GM18499 (cell line): ENCODE measurements at regions not wholly inside any gene's neighbourhood (a gene's known extent, or its start where the extent isn't known, plus 50 kb on each side); places are given as distances from the start of the nearest gene placed in this dataset.

Source experiments
- ATAC-seq: cut with Tn5 transposase; IDR thresholded peaks from one replicate; pipeline ENCODE4 v1.9.1; 2021; ENCODE audit warnings: moderate number of reproducible peaks; ENCODE audit not compliant: insufficient read depth, unreplicated experiment

GRCh38 chr17:12514596-12514995 lies 151.1 kb upstream of the MYOCD start:
- no peak for ATAC-seq

GRCh38 chr17:12519956-12520594 lies 145.6 kb upstream of the MYOCD start:
- no peak for ATAC-seq

GRCh38 chr17:12521416-12521815 lies 144.3 kb upstream of the MYOCD start:
- no peak for ATAC-seq

- no peak for ATAC-seq
Observed at GRCh38 chr17:12522336-12522735, 143.4 kb upstream of the MYOCD start.

- no peak for ATAC-seq
Observed at GRCh38 chr17:12522743-12523183, 142.9 kb upstream of the MYOCD start.

GRCh38 chr17:12523244-12523643 lies 142.4 kb upstream of the MYOCD start:
- ATAC-seq, result no peak

GRCh38 chr17:12528036-12528435 lies 137.7 kb upstream of the MYOCD start:
- no peak for ATAC-seq

GRCh38 chr17:12530161-12530560 lies 135.5 kb upstream of the MYOCD start:
- ATAC-seq, result no peak

GRCh38 chr17:12536021-12536420 lies 129.7 kb upstream of the MYOCD start:
- ATAC-seq, result no peak

- ATAC-seq, result no peak
Observed at GRCh38 chr17:12536472-12536871, 129.2 kb upstream of the MYOCD start.

GRCh38 chr17:12537436-12537835 lies 128.3 kb upstream of the MYOCD start:
- ATAC-seq, result no peak

GRCh38 chr17:12538003-12538402 lies 127.7 kb upstream of the MYOCD start:
- no peak for ATAC-seq

- ATAC-seq, result peak; percentile 73
Observed at GRCh38 chr17:12545877-12546513, 119.7 kb upstream of the MYOCD start.

GRCh38 chr17:12546983-12547382 lies 118.7 kb upstream of the MYOCD start:
- no peak for ATAC-seq

GRCh38 chr17:12547831-12548230 lies 117.9 kb upstream of the MYOCD start:
- no peak for ATAC-seq

- no peak for ATAC-seq
Observed at GRCh38 chr17:12548558-12548957, 117.1 kb upstream of the MYOCD start.

- no peak for ATAC-seq
Observed at GRCh38 chr17:12549499-12550041, 116.1 kb upstream of the MYOCD start.

GRCh38 chr17:12553625-12554024 lies 112.1 kb upstream of the MYOCD start:
- ATAC-seq, result no peak

- no peak for ATAC-seq
Observed at GRCh38 chr17:12554251-12554650, 111.4 kb upstream of the MYOCD start.

GRCh38 chr17:12566291-12566690 lies 99.4 kb upstream of the MYOCD start:
- ATAC-seq, result no peak

- no peak for ATAC-seq
Observed at GRCh38 chr17:12567077-12568053, 98.3 kb upstream of the MYOCD start.
